HCT116 (cell line): ENCODE measurements at regions not wholly inside any gene's neighbourhood (a gene's known extent, or its start where the extent isn't known, plus 50 kb on each side); places are given as distances from the start of the nearest gene placed in this dataset.

ENCODE experiments used
- ATAC-seq: fragments of 200-7000 bp; cut with Tn5 transposase; 2 replicates; pipeline ENCODE4 v1.9.1; 2020; ENCODE audit warnings: mild to moderate bottlenecking, moderate library complexity
- BruUV-seq: library from RNA; stranded (reverse); fragments of 400-500 nt; replicated peaks from 2 replicates; lab custom pipeline; 2021; lab: Mats Ljungman, UMichigan
- CTCF ChIA-PET: fragments of 300-600 bp; sonication (Branson Sonifier 250); formaldehyde crosslinking; loops from one replicate; lab custom pipeline; 2021; ENCODE audit warnings: antibody characterized with exemption; lab: Charles Lee
- POLR2A ChIA-PET: fragments of 300-600, 350-600 bp; sonication (Branson Sonifier 250); formaldehyde crosslinking; loops from one replicate; lab custom pipeline; 2021; ENCODE audit warnings: antibody characterized with exemption; lab: Charles Lee
- RAD21 ChIA-PET, 2 experiments: fragments of 300-600 bp; sonication (Branson Sonifier 250); formaldehyde crosslinking; loops; one replicate each; lab custom pipeline; 2023; ENCODE audit warnings: low total read pairs in 2 of 2; ENCODE audit not compliant: uncharacterized antibody in 2 of 2, unreplicated experiment in 2 of 2, low non-redundant PET in 1 of 2; lab: Charles Lee
- DNase-seq: peaks from one replicate; pipeline ENCODE4 v3.0.0-alpha.2; 2010; ENCODE audit warnings: low read depth, low spot score
- H2AFZ ChIP-seq: fragments of 200-600 bp; shearing (Covaris generic), sonication (generic); 2 replicates; pipeline ENCODE4 v1.6.1; 2017; ENCODE audit warnings: low read depth, mixed run types, mixed read lengths, antibody characterized with exemption, low read length; ENCODE audit not compliant: poor library complexity, severe bottlenecking
- H3K27ac ChIP-seq: 2 replicates; pipeline ENCODE4 v1.5.1; 2012; ENCODE audit warnings: low read depth, low read length
- H3K27me3 ChIP-seq: fragments of 200-600 bp; sonication (generic); 2 replicates; pipeline ENCODE4 v1.6.1; 2016; ENCODE audit warnings: mixed run types, low read length, mixed read lengths; ENCODE audit not compliant: insufficient read depth
- H3K36me3 ChIP-seq, 2 experiments: fragments of 200-500 bp in 1 of 2; fragments of 200-600 bp in 1 of 2; sonication (Bioruptor generic) in 1 of 2; sonication (generic) in 1 of 2; 2 replicates each; pipeline versions ENCODE4 v1.5.1 to v1.6.1; 2014 to 2016; ENCODE audit warnings: low read length in 2 of 2, inconsistent platforms in 1 of 2, mixed read lengths in 1 of 2, mixed run types in 1 of 2; ENCODE audit not compliant: insufficient read depth in 2 of 2, control insufficient read depth in 1 of 2
- H3K4me1 ChIP-seq, 2 experiments: fragments of 200-600 bp in 1 of 2; sonication (generic) in 1 of 2; 2 replicates each; pipeline versions ENCODE4 v1.5.1 to v1.6.1; 2012 to 2017; ENCODE audit warnings: low read length in 2 of 2, inconsistent platforms in 1 of 2, mild to moderate bottlenecking in 1 of 2, mixed read lengths in 1 of 2, mixed run types in 1 of 2, moderate library complexity in 1 of 2; ENCODE audit not compliant: insufficient read depth in 2 of 2, control insufficient read depth in 1 of 2
- H3K4me2 ChIP-seq: fragments of 200-600 bp; sonication (generic); 2 replicates; pipeline ENCODE4 v1.6.1; 2017; ENCODE audit warnings: mixed run types, low read length, mixed read lengths
- H3K4me3 ChIP-seq, 2 experiments: fragments of 200-600 bp in 1 of 2; sonication (generic) in 1 of 2; replicated peaks in 1 of 2; 2 replicates each; pipeline ENCODE4 v1.5.1; 2011 to 2016; ENCODE audit warnings: low read length in 2 of 2, control low read depth in 1 of 2, low read depth in 1 of 2, mild to moderate bottlenecking in 1 of 2, mixed read lengths in 1 of 2, mixed run types in 1 of 2
- H3K79me2 ChIP-seq: fragments of 200-600 bp; sonication (generic); 2 replicates; pipeline ENCODE4 v1.6.1; 2017; ENCODE audit warnings: mild to moderate bottlenecking, mixed run types, low read length, moderate library complexity, mixed read lengths; ENCODE audit not compliant: insufficient read depth
- H3K9ac ChIP-seq: fragments of 200-600 bp; sonication (generic); 2 replicates; pipeline ENCODE4 v1.6.1; 2016; ENCODE audit warnings: low read length, mixed read lengths
- H3K9me2 ChIP-seq: fragments of 200-600 bp; sonication (generic), shearing (Covaris generic); 2 replicates; pipeline ENCODE4 v1.6.1; 2017; ENCODE audit warnings: mixed run types, mild to moderate bottlenecking, moderate library complexity; ENCODE audit not compliant: insufficient read depth
- H3K9me3 ChIP-seq, 2 experiments: fragments of 200-500 bp in 1 of 2; fragments of 200-600 bp in 1 of 2; sonication (Bioruptor generic) in 1 of 2; sonication (generic) in 1 of 2; 2 replicates each; pipeline ENCODE4 v1.6.1; 2014 to 2017; ENCODE audit warnings: low read length in 2 of 2, mixed read lengths in 2 of 2, inconsistent platforms in 1 of 2, low read depth in 1 of 2, mild to moderate bottlenecking in 1 of 2, mixed run types in 1 of 2, moderate library complexity in 1 of 2; ENCODE audit not compliant: control insufficient read depth in 1 of 2, insufficient read depth in 1 of 2
- H4K20me1 ChIP-seq: fragments of 200-600 bp; sonication (generic), shearing (Covaris generic); 2 replicates; pipeline ENCODE4 v1.6.1; 2017; ENCODE audit warnings: mixed run types, mild to moderate bottlenecking, moderate library complexity; ENCODE audit not compliant: insufficient read depth
- CBX3 ChIP-seq: IDR thresholded peaks from 2 replicates; pipeline ENCODE4 v1.6.1; 2012; ENCODE audit warnings: low read depth
- CEBPB ChIP-seq: IDR thresholded peaks from 2 replicates; pipeline ENCODE4 v1.6.1; 2012; ENCODE audit warnings: low read depth
- EGR1 ChIP-seq: IDR thresholded peaks from 2 replicates; pipeline ENCODE4 v1.6.1; 2012; ENCODE audit warnings: low read depth
- EZH2 ChIP-seq: fragments of 200-600 bp; sonication (generic); IDR thresholded peaks from 2 replicates; pipeline ENCODE4 v1.6.1; 2017; ENCODE audit warnings: antibody characterized with exemption, mixed run types
- JUND ChIP-seq: IDR thresholded peaks from 2 replicates; pipeline ENCODE4 v1.6.1; 2012
- POLR2A ChIP-seq: IDR thresholded peaks from 2 replicates; pipeline ENCODE4 v1.7.0; 2011; ENCODE audit warnings: borderline replicate concordance; ENCODE audit not compliant: insufficient read depth, insufficient read length; ENCODE audit errors: extremely low read depth
- RAD21 ChIP-seq: IDR thresholded peaks from 2 replicates; pipeline ENCODE4 v1.6.1; 2012; ENCODE audit warnings: low read depth, mild to moderate bottlenecking
- SIN3A ChIP-seq: IDR thresholded peaks from 2 replicates; pipeline ENCODE4 v1.6.1; 2012; ENCODE audit warnings: low read depth
- SRF ChIP-seq: IDR thresholded peaks from 2 replicates; pipeline ENCODE4 v1.6.1; 2012; ENCODE audit warnings: low read depth
- TCF7L2 ChIP-seq: IDR thresholded peaks from 2 replicates; pipeline ENCODE4 v1.7.0; 2011; ENCODE audit warnings: borderline replicate concordance, inconsistent platforms; ENCODE audit not compliant: insufficient read depth, insufficient read length; ENCODE audit errors: extremely low read depth
- YY1 ChIP-seq: IDR thresholded peaks from 2 replicates; pipeline ENCODE4 v1.6.1; 2011; ENCODE audit warnings: low read length, low read depth, moderate library complexity, mild to moderate bottlenecking; ENCODE audit not compliant: insufficient replicate concordance; ENCODE audit errors: extremely low read depth
- ZFX ChIP-seq: fragments of 450-650 bp; IDR thresholded peaks from 2 replicates; pipeline ENCODE4 v1.6.1; 2017
- ZNF274 ChIP-seq: fragments of 200-500 bp; sonication (Bioruptor generic); IDR thresholded peaks from 2 replicates; pipeline ENCODE4 v1.6.1; 2014; ENCODE audit warnings: mild to moderate bottlenecking, low read depth, low read length, inconsistent platforms
- intact Hi-C: fragments of 100-400 bp; cut with micrococcal nuclease; formaldehyde crosslinking; loops from 2 replicates; pipeline ENCODE4 v1.10.0; 2022
- TF ChIP-seq, protein P1 (sequence below): IDR thresholded peaks from 2 replicates; pipeline ENCODE4 v1.6.1; 2012
- TF ChIP-seq, protein P2 (sequence below): IDR thresholded peaks from 2 replicates; pipeline ENCODE4 v1.6.1; 2011; ENCODE audit warnings: mild to moderate bottlenecking, low read length, moderate library complexity; ENCODE audit not compliant: insufficient replicate concordance; ENCODE audit errors: extremely low read depth
- TF ChIP-seq, protein P3 (sequence below): IDR thresholded peaks from 2 replicates; pipeline ENCODE4 v1.6.1; 2012; ENCODE audit warnings: low read depth

DNA sequence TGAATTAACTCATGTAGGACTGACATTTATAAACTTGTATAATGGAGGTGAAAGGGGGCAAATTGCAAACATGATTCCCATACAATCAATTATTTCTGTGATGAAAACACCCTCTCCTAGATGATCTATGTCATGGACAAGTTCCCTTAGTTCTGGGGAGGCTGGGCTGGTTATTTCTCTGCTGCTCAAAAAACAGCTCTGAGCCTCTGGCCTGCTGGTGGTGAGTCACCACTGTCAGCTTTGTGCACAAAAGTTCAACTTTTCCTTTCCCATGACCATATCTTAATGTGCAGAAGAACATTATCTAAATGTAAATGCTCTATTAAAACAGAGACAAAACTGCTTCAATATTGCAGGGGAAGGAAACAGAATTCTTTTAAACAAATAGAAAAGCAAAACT, 85.0 kb downstream of the HMHB1 start:
- ATAC-seq, result no peak
- CTCF ChIA-PET, result no interaction called here
- H4K20me1 ChIP-seq, result no peaks in the 10 kb centered on the region
- H2AFZ ChIP-seq, result no peak overlapping the region
- H3K9ac ChIP-seq, result no peak overlapping the region
- no peak for TF ChIP-seq EZH2
- no peak for TF ChIP-seq CBX3
- no peak for TF ChIP-seq TCF7L2
- TF ChIP-seq ZFX, result no peak
- TF ChIP-seq SIN3A, result no peak
- no peak for TF ChIP-seq CEBPB
- TF ChIP-seq YY1, result no peak
- TF ChIP-seq, protein P1, sequence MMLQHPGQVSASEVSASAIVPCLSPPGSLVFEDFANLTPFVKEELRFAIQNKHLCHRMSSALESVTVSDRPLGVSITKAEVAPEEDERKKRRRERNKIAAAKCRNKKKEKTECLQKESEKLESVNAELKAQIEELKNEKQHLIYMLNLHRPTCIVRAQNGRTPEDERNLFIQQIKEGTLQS, result no peak
- TF ChIP-seq, protein P2, sequence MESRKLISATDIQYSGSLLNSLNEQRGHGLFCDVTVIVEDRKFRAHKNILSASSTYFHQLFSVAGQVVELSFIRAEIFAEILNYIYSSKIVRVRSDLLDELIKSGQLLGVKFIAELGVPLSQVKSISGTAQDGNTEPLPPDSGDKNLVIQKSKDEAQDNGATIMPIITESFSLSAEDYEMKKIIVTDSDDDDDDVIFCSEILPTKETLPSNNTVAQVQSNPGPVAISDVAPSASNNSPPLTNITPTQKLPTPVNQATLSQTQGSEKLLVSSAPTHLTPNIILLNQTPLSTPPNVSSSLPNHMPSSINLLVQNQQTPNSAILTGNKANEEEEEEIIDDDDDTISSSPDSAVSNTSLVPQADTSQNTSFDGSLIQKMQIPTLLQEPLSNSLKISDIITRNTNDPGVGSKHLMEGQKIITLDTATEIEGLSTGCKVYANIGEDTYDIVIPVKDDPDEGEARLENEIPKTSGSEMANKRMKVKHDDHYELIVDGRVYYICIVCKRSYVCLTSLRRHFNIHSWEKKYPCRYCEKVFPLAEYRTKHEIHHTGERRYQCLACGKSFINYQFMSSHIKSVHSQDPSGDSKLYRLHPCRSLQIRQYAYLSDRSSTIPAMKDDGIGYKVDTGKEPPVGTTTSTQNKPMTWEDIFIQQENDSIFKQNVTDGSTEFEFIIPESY, result no peak
- no peak for TF ChIP-seq ZNF274
- TF ChIP-seq, protein P3, sequence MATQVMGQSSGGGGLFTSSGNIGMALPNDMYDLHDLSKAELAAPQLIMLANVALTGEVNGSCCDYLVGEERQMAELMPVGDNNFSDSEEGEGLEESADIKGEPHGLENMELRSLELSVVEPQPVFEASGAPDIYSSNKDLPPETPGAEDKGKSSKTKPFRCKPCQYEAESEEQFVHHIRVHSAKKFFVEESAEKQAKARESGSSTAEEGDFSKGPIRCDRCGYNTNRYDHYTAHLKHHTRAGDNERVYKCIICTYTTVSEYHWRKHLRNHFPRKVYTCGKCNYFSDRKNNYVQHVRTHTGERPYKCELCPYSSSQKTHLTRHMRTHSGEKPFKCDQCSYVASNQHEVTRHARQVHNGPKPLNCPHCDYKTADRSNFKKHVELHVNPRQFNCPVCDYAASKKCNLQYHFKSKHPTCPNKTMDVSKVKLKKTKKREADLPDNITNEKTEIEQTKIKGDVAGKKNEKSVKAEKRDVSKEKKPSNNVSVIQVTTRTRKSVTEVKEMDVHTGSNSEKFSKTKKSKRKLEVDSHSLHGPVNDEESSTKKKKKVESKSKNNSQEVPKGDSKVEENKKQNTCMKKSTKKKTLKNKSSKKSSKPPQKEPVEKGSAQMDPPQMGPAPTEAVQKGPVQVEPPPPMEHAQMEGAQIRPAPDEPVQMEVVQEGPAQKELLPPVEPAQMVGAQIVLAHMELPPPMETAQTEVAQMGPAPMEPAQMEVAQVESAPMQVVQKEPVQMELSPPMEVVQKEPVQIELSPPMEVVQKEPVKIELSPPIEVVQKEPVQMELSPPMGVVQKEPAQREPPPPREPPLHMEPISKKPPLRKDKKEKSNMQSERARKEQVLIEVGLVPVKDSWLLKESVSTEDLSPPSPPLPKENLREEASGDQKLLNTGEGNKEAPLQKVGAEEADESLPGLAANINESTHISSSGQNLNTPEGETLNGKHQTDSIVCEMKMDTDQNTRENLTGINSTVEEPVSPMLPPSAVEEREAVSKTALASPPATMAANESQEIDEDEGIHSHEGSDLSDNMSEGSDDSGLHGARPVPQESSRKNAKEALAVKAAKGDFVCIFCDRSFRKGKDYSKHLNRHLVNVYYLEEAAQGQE, result no peak
- no peak for TF ChIP-seq POLR2A
- TF ChIP-seq JUND, result no peak
- no peak for TF ChIP-seq RAD21
- TF ChIP-seq SRF, result no peak
- TF ChIP-seq EGR1, result no peak
- H3K36me3 ChIP-seq, result no peaks in the 10 kb centered on the region
- intact Hi-C loops, result no loop called here
- no peak overlapping the region for H3K4me3 ChIP-seq
- H3K27ac ChIP-seq, result no peak overlapping the region
- H3K27me3 ChIP-seq, result no peaks in the 10 kb centered on the region
- H3K4me2 ChIP-seq, result no peak overlapping the region
- POLR2A ChIA-PET, result no interaction called here
- BruUV-seq, result no TSS peak
- RAD21 ChIA-PET, result no interaction called here
- H3K9me2 ChIP-seq, result no peaks in the 10 kb centered on the region
- H3K4me1 ChIP-seq, result no peaks in the 10 kb centered on the region
- DNase-seq, result no peak
- H3K9me3 ChIP-seq, result no peaks in the 10 kb centered on the region
- no peaks in the 10 kb centered on the region for H3K79me2 ChIP-seq
